GM23248 (cell line): ENCODE measurements at regions not wholly inside any gene's neighbourhood (a gene's known extent, or its start where the extent isn't known, plus 50 kb on each side); places are given as distances from the start of the nearest gene placed in this dataset.

Experiments used
- EZH2 ChIP-seq: fragments of 200-600 bp; sonication (generic); IDR thresholded peaks from 2 replicates; pipeline ENCODE4 v1.6.1; 2018; ENCODE audit warnings: antibody characterized with exemption, mild to moderate bottlenecking; ENCODE audit not compliant: insufficient read depth, poor library complexity, severe bottlenecking
- EZH2phosphoT487 ChIP-seq: fragments of 200-600 bp; sonication (generic); IDR thresholded peaks from 2 replicates; pipeline ENCODE4 v1.6.1; 2018; ENCODE audit warnings: antibody characterized with exemption, moderate library complexity, mild to moderate bottlenecking, low read depth; ENCODE audit not compliant: insufficient read depth

GRCh38 chr11:115100706-115101105 lies 403.5 kb downstream of the CADM1 start:
- no peak for TF ChIP-seq EZH2
- no peak for TF ChIP-seq EZH2phosphoT487
